ENCODE measurements at regions not wholly inside any gene's neighbourhood (a gene's known extent, or its start where the extent isn't known, plus 50 kb on each side); places are given as distances from the start of the nearest gene placed in this dataset.
"Not testable (repeated sequence)": the region's sequence is repeated elsewhere in the genome, so short reads cannot be mapped to it uniquely, and the experiment has no call there.

DNA sequence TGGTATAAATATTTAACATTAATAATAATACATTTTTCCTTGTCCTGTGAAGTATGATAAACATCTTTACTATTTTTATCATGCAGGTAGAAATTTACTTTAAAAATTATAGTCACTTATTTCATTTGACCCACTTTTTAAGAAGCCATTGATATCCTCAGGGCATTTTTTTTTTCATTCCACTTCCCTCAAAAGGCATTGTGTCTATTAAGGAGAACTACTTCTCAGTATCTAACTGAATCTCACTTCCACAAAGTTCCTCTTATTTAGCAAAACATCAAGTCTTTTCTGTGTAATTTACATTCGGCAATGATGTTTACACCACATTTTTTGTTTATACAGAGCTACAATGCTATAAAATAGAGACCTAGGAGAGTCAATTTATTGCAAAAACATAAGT lies 388.2 kb upstream of the AKR1E2 start:
- DNase-seq (ENCODE audit: low spot score) = no peak

DNA sequence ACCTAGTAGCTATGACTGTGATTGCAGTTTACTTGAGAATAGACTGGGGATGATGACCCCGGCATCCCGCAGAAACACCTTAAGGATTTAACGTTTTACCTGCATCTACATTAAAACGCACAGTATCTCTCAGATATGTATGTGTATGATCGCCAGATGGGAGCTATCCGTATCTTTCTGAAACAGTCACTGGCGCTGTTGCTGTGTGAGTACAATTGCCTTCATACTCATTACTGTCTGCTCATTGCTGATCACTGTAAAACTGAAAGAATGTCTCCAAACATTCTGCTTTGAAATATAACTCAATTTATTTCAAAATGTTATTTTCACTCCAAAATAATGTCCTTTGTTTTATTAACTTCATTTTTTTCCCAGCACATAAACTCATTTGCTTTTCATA lies 388.9 kb upstream of the AKR1E2 start:
- DNase-seq (ENCODE audit: low spot score) = no peak

DNA sequence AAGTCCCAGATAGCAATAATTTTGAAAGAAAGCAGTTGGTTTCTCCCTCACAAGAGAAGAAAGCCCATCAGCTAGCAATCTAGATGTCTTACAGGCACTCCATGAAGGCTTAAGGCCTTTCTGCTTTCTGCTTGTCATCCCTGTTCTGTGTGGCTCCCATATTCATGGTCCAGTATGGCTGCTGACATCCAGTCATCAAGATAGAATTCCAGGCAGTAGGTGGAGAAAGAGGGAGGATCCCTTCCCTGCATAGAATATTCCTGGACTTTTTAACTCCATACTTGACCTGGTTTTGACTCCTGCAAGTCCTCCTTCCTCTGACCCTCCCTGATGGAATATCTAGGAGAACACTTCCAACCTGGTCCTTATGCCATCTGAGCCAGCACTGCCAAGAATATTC lies 389.9 kb upstream of the AKR1E2 start:
- no peak for DNase-seq (ENCODE audit: low spot score)

GRCh38 chr10:4434516-4435071 lies 391.4 kb upstream of the AKR1E2 start:
- DNase-seq (ENCODE audit: low spot score) = no peak

GRCh38 chr10:4434105-4434504 lies 391.9 kb upstream of the AKR1E2 start:
- DNase-seq (ENCODE audit: low spot score) = no peak

DNA sequence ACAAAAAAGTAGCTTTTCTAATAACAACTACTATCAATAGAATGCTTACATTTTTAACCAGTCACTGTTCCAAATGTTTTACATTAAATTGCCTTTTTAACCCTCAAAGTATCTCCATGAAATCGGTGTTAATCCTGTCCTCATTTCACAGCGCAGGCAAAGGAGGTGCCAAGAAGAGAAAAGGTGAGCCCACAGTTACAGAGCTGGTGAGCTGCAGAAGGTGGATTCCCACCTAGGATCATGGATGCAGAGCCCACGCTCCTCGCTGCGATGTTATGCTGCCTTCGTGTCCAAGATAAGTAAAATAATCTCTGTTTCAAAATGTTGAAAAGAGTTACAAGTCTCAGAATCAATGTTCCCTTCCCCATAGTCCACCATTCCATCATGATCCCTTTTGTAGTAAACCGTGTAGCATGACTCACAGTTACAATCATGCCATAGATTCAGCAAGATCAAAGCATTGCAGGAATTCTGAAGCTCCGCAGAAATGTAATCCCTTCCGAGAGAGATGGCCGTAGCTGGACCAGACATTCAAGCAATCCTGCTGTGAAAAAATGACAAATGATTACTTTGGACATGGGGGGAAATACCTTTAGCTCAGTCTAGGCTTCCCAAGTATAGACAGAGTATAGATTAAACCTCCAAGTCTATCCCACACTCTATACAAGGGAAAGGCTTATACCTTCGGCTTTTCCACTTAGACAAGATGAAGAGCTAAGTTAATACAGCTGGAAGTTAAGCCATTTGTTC lies 394.7 kb upstream of the AKR1E2 start:
- DNase-seq (ENCODE audit: low spot score) = no peak

DNA sequence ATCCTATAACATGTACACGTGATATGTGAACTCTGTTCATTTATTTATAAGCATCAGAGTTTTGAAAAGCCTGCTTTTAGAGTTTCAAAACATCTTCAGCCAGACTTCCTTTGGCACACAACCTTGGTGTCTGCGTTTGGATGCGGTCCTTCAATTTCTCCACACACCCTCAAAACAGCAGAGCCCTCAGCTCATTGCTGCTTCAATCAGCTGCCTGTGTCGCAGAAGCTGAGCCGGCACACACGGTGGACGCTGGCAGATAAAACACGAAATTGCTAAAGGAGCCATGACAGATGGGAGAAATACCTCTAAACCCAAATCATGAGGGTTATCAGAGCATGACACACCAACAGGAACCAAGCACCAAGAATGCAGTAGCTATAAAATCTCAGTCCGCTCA lies 396.4 kb upstream of the AKR1E2 start:
- no peak for DNase-seq (ENCODE audit: low spot score)

DNA sequence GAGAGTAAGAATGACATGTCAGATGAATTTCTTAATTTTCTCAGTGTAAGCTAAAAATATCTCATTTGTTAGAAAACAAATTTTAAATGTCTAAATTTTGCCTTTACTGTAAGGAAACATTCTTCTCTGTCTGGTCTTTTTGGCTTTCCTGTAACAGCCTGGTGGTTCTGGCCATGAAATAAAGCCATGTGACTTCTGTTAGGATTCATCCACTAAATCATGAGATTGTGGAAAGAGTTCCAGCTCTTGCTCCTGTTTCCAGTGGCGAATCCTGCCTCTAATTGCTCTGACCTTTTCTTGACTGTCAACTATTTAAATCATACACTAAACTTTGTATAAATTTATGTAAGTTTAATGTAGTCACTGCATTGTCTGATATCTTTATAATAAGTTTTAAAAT lies 398.5 kb upstream of the AKR1E2 start:
- DNase-seq (ENCODE audit: low spot score) = no peak

GRCh38 chr10:4426866-4427265 lies 399.1 kb upstream of the AKR1E2 start:
- no peak for DNase-seq (ENCODE audit: low spot score)

DNA sequence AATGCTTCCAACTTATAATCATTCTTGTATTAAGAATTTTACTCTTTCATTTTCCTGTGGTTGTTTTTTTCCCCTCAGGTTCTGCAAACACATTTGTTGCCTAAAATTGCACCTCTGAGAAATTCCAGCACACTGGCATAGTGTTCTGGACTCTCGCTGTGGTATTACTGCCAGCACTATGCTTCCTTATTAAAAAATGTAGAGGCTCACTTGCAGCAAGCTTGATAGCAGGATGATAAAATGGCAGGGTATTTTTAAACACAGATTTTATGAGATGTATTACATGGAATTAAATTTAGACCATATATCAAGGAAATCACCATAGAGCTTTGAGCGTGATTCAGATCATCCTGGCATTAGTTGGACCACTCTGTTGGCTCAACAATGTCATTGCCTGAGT lies 416.7 kb upstream of the AKR1E2 start:
- DNase-seq (ENCODE audit: low spot score) = no peak

- DNase-seq (ENCODE audit: low spot score) = no peak
Measured at GRCh38 chr10:4407783-4408182, 418.2 kb upstream of the AKR1E2 start.

GRCh38 chr10:4405828-4406227 lies 420.2 kb upstream of the AKR1E2 start:
- DNase-seq (ENCODE audit: low spot score) = no peak

GRCh38 chr10:4403638-4404252 lies 422.3 kb upstream of the AKR1E2 start:
- DNase-seq (ENCODE audit: low spot score) = no peak

- not testable (repeated sequence) for DNase-seq (ENCODE audit: low spot score)
Measured at GRCh38 chr10:4401080-4401479, 424.9 kb upstream of the AKR1E2 start.

DNA sequence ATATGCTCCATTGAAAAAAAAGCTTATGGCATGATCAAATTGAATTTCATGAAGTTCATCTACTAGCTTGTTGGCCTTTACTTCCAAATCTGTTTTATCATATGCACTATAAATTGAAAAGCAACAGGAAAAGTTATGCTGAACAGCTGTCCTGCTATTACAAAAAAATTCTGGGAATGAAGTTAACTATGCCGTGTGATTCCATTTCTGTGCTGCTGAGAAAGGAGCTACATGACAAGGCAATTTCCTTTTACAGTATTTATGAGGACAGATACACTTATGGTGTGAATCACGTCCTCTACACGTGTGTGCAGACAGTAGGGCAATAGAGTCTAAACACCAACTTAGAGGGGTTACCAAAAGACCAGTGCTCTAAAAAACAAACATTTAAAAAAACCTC lies 426.5 kb upstream of the AKR1E2 start:
- DNase-seq (ENCODE audit: low spot score) = no peak

- no peak for DNase-seq (ENCODE audit: low spot score)
Measured at GRCh38 chr10:4398602-4399001, 427.4 kb upstream of the AKR1E2 start.

DNA sequence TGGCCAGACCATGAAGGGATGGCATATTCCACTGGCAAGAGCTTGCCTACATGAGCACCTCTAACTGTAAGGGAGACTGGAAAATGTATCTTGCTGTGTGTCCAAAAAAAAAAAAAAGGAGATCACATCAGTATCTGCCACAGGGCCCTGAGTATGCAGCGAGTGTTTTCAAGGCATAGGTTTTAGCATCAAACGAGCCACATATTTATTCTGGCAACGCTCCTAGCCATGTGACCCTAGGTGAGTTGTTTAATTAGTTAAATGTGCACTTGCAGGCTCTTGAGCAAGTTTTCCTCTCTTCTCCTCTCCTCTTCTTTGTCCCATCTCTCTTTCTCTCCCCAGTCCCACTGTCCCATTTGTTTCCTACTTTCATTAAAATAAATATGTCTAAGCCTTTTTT lies 428.7 kb upstream of the AKR1E2 start:
- DNase-seq (ENCODE audit: low spot score) = no peak

GRCh38 chr10:4396401-4397283 lies 429.4 kb upstream of the AKR1E2 start:
- DNase-seq (ENCODE audit: low spot score) = no peak

DNA sequence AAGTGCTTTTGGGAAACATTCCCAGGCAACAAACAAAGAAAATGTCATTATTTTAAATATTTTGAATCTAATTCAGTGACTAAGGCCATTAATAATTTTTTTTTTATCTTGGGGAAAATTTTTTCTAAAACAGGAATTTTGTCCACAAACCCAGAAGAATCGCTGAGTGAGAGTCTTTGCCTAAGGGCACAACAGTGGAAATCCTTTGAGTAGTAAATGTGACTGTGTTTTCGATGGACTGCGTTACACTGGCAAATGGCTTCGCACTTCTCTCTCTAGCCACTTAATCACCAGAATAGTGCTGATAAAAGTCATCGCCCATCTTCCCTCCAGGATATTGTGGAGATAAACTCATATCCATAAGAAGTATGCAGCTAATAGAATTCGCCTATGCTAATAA lies 430.3 kb upstream of the AKR1E2 start:
- no peak for DNase-seq (ENCODE audit: low spot score)

GRCh38 chr10:4394455-4394854 lies 431.6 kb upstream of the AKR1E2 start:
- not testable (repeated sequence) for DNase-seq (ENCODE audit: low spot score)

- no peak for DNase-seq (ENCODE audit: low spot score)
Measured at GRCh38 chr10:4391683-4392082, 434.3 kb upstream of the AKR1E2 start.

GRCh38 chr10:4390219-4390618 lies 435.8 kb upstream of the AKR1E2 start:
- DNase-seq (ENCODE audit: low spot score) = no peak
